MCF 10A (cell line): ENCODE measurements at regions not wholly inside any gene's neighbourhood (a gene's known extent, or its start where the extent isn't known, plus 50 kb on each side); places are given as distances from the start of the nearest gene placed in this dataset.

Source experiments
- BruUV-seq: library from RNA; stranded (reverse); fragments of 400-500 nt; replicated peaks from 2 replicates; lab custom pipeline; 2021; lab: Mats Ljungman, UMichigan
- CTCF ChIA-PET: fragments of 300-600 bp; sonication (Branson Sonifier 250); formaldehyde crosslinking; extraction: SDS; loops from one replicate; lab custom pipeline; 2021; ENCODE audit warnings: antibody characterized with exemption, inconsistent platforms; lab: Yijun Ruan, JAX
- POLR2A ChIA-PET: fragments of 300-600, 350-650 bp; sonication (Branson Sonifier 250); formaldehyde crosslinking; extraction: SDS; loops from one replicate; lab custom pipeline; 2020; ENCODE audit warnings: antibody characterized with exemption, inconsistent platforms; lab: Yijun Ruan, JAX
- DNase-seq: peaks from one replicate; pipeline ENCODE4 v3.0.0-alpha.2; 2018; ENCODE audit not compliant: unreplicated experiment
- H3K27ac Mint-ChIP-seq: one replicate; pipeline ENCODE4 v1.8.0; 2022; ENCODE audit warnings: mild to moderate bottlenecking, low read depth, mixed read lengths; ENCODE audit not compliant: unreplicated experiment
- H3K27me3 Mint-ChIP-seq: one replicate; pipeline ENCODE4 v1.8.0; 2022; ENCODE audit warnings: mixed read lengths; ENCODE audit not compliant: insufficient read depth, unreplicated experiment
- H3K36me3 Mint-ChIP-seq: one replicate; pipeline ENCODE4 v1.8.0; 2022; ENCODE audit warnings: mild to moderate bottlenecking, moderate library complexity, mixed read lengths; ENCODE audit not compliant: insufficient read depth, unreplicated experiment
- H3K4me1 Mint-ChIP-seq: one replicate; pipeline ENCODE4 v1.8.0; 2022; ENCODE audit warnings: mixed read lengths; ENCODE audit not compliant: insufficient read depth, unreplicated experiment
- H3K4me3 Mint-ChIP-seq: one replicate; pipeline ENCODE4 v1.8.0; 2022; ENCODE audit warnings: mild to moderate bottlenecking, moderate library complexity, mixed read lengths; ENCODE audit not compliant: unreplicated experiment
- H3K9me3 Mint-ChIP-seq: one replicate; pipeline ENCODE4 v1.8.0; 2022; ENCODE audit warnings: mixed read lengths; ENCODE audit not compliant: unreplicated experiment
- CTCF ChIP-seq: fragments of 200-600 bp; IDR thresholded peaks from one replicate; pipeline ENCODE4 v1.8.0; 2022; ENCODE audit warnings: antibody characterized with exemption, mild to moderate bottlenecking; ENCODE audit not compliant: unreplicated experiment
- intact Hi-C: fragments of 100-400 bp; cut with micrococcal nuclease; formaldehyde crosslinking; loops from 2 replicates; pipeline ENCODE4 v1.14.1; 2022

GRCh38 chr6:147676495-147677199 lies 168.2 kb downstream of the SAMD5 start:
- TF ChIP-seq CTCF, result no peak
- Mint-ChIP-seq H3K27ac (no peak overlapping the region), H3K4me1 (no peaks in the 10 kb centered on the region), H3K27me3 (no peaks in the 10 kb centered on the region), H3K36me3 (no peaks in the 10 kb centered on the region), H3K9me3 (no peaks in the 10 kb centered on the region), H3K4me3 (no peak overlapping the region)
- ChIA-PET CTCF (interaction anchor here (0.9 kb wide), 1 partner anchor 170 kb away, joined by 3 read pairs; no protein-coding TSS in a partner anchor), POLR2A (no interaction called here)
- intact Hi-C loops, result no loop called here
- DNase-seq, result no peak
- BruUV-seq, result no TSS peak

- CTCF ChIA-PET, result no interaction called here
- POLR2A ChIA-PET, result no interaction called here
- Mint-ChIP-seq H3K4me1 (no peaks in the 10 kb centered on the region), H3K4me3 (no peak overlapping the region), H3K27me3 (no peaks in the 10 kb centered on the region), H3K27ac (no peak overlapping the region), H3K9me3 (no peaks in the 10 kb centered on the region), H3K36me3 (no peaks in the 10 kb centered on the region)
- intact Hi-C loops, result no loop called here
- BruUV-seq, result no TSS peak
- DNase-seq, result no peak
- no peak for TF ChIP-seq CTCF
Measured at GRCh38 chr6:147677647-147678046, 169.2 kb downstream of the SAMD5 start.

GRCh38 chr6:147678253-147678652 lies 169.8 kb downstream of the SAMD5 start:
- no peak overlapping the region for H3K27ac Mint-ChIP-seq
- POLR2A ChIA-PET, result interaction anchor here (0.6 kb wide), 1 partner anchor 20 kb away, joined by 3 read pairs; no protein-coding TSS in a partner anchor
- TF ChIP-seq CTCF, result no peak
- H3K9me3 Mint-ChIP-seq, result no peaks in the 10 kb centered on the region
- CTCF ChIA-PET, result no interaction called here
- no TSS peak for BruUV-seq
- H3K27me3 Mint-ChIP-seq, result no peaks in the 10 kb centered on the region
- intact Hi-C loops, result no loop called here
- no peak for DNase-seq
- no peaks in the 10 kb centered on the region for H3K36me3 Mint-ChIP-seq
- no peak overlapping the region for H3K4me3 Mint-ChIP-seq
- no peaks in the 10 kb centered on the region for H3K4me1 Mint-ChIP-seq

- no peaks in the 10 kb centered on the region for H3K36me3 Mint-ChIP-seq
- no peaks in the 10 kb centered on the region for H3K9me3 Mint-ChIP-seq
- no peaks in the 10 kb centered on the region for H3K27me3 Mint-ChIP-seq
- no TSS peak for BruUV-seq
- no peak overlapping the region for H3K27ac Mint-ChIP-seq
- POLR2A ChIA-PET, result no interaction called here
- no peak for TF ChIP-seq CTCF
- no peaks in the 10 kb centered on the region for H3K4me1 Mint-ChIP-seq
- CTCF ChIA-PET, result interaction anchor here (0.7 kb wide), 1 partner anchor 25 kb away, joined by 3 read pairs; no protein-coding TSS in a partner anchor
- H3K4me3 Mint-ChIP-seq, result no peak overlapping the region
- intact Hi-C loops, result no loop called here
- DNase-seq, result peak; percentile 5
Measured at GRCh38 chr6:147684906-147685305, 176.4 kb downstream of the SAMD5 start.
